CD4-positive, CD25-positive, alpha-beta regulatory T cell (primary cell): ENCODE measurements at regions not wholly inside any gene's neighbourhood (a gene's known extent, or its start where the extent isn't known, plus 50 kb on each side); places are given as distances from the start of the nearest gene placed in this dataset.
"Not testable (repeated sequence)": the region's sequence is repeated elsewhere in the genome, so short reads cannot be mapped to it uniquely, and the experiment has no call there.

Experiments
- ATAC-seq, 2 donors: fragments of 150-1000 bp; cut with Tn5 transposase; one replicate each; pipeline ENCODE4 v1.10.0; 2021; ENCODE audit warnings: low read depth in 2 of 2, moderate number of reproducible peaks in 2 of 2, moderate library complexity in 1 of 2
- DNase-seq, 3 donors: peaks; one replicate each; pipeline versions ENCODE4 v3.0.0 to v3.0.0-alpha.2; 2012 to 2022; ENCODE audit warnings: mixed read lengths in 1 of 3
- H3K27ac ChIP-seq: one replicate; pipeline ENCODE4 v1.7.0; 2013; ENCODE audit warnings: mild to moderate bottlenecking, low read length; ENCODE audit not compliant: insufficient read depth, poor library complexity, severe bottlenecking
- H3K27me3 ChIP-seq: one replicate; pipeline ENCODE4 v1.7.0; 2013; ENCODE audit warnings: low read length; ENCODE audit not compliant: control insufficient read depth, insufficient read depth
- H3K36me3 ChIP-seq: one replicate; pipeline ENCODE4 v1.7.0; 2013; ENCODE audit warnings: mild to moderate bottlenecking, low read length, moderate library complexity; ENCODE audit not compliant: control insufficient read depth, insufficient read depth
- H3K4me1 ChIP-seq: 2 replicates; pipeline ENCODE4 v1.7.0; 2013; ENCODE audit warnings: mild to moderate bottlenecking, low read length; ENCODE audit not compliant: insufficient read depth, control insufficient read depth, poor library complexity, severe bottlenecking
- H3K4me3 ChIP-seq: one replicate; pipeline ENCODE4 v1.7.0; 2013; ENCODE audit warnings: low read depth, mild to moderate bottlenecking, low read length, moderate library complexity
- H3K9me3 ChIP-seq, 2 experiments: 1 replicate in 1 of 2; 2 replicates in 1 of 2; pipeline ENCODE4 v1.7.0; 2013; ENCODE audit warnings: low read length in 2 of 2, mild to moderate bottlenecking in 1 of 2, moderate library complexity in 1 of 2; ENCODE audit not compliant: control insufficient read depth in 2 of 2
- H3K27ac Mint-ChIP-seq, 3 donors: one replicate each; pipeline ENCODE4 v1.8.0; 2020 to 2022; ENCODE audit warnings: mild to moderate bottlenecking in 3 of 3, mixed read lengths in 3 of 3, moderate library complexity in 2 of 3
- H3K27me3 Mint-ChIP-seq: one replicate; pipeline ENCODE4 v1.8.0; 2022; ENCODE audit warnings: mild to moderate bottlenecking, mixed read lengths
- H3K36me3 Mint-ChIP-seq: one replicate; pipeline ENCODE4 v1.8.0; 2020; ENCODE audit warnings: mixed read lengths
- H3K4me1 Mint-ChIP-seq, 4 donors: one replicate each; pipeline ENCODE4 v1.8.0; 2020 to 2022; ENCODE audit warnings: mixed read lengths in 4 of 4, mild to moderate bottlenecking in 1 of 4
- H3K4me3 Mint-ChIP-seq, 4 donors: one replicate each; pipeline ENCODE4 v1.8.0; 2020 to 2022; ENCODE audit warnings: mild to moderate bottlenecking in 4 of 4, mixed read lengths in 4 of 4, moderate library complexity in 3 of 4
- H3K9me3 Mint-ChIP-seq, 7 donors: one replicate each; pipeline ENCODE4 v1.8.0; 2020 to 2022; ENCODE audit warnings: mixed read lengths in 7 of 7, mild to moderate bottlenecking in 3 of 7, moderate library complexity in 2 of 7

DNA sequence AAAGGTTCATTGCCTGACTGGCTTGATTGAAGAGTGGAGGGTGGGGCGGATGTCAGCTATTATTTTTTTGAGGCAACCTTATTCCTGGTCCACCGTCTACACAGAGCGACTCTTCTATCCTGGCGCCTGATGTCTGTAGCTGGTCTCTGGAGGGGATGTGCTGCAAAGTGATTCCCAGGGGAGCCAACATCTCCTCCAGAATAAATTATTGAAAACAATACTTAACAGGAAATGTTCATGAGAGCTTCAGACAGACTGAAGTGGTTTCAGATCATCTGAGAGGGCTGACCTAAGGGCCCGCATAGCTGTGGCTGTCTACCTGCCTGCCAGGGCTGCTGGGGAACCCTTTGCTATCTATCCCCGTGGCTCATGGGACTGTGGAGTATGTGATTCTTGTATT lies 66.7 kb downstream of the TEX35 start:
- no peak for ATAC-seq
- DNase-seq: no peak
- Histone ChIP-seq H3K36me3 (no peaks in the 10 kb centered on the region), H3K4me1 (no peaks in the 10 kb centered on the region), H3K4me3 (no peak overlapping the region), H3K27ac (no peak overlapping the region), H3K27me3 (no peaks in the 10 kb centered on the region), H3K9me3 (no peaks in the 10 kb centered on the region)
- H3K27ac Mint-ChIP-seq: no peak overlapping the region
- no peaks in the 10 kb centered on the region for H3K4me1 Mint-ChIP-seq
- no peaks in the 10 kb centered on the region for H3K27me3 Mint-ChIP-seq
- H3K4me3 Mint-ChIP-seq: no peak overlapping the region
- H3K9me3 Mint-ChIP-seq: peaks cover 0 to 1% (median 0%) of the 10 kb centered on the region in 7 donors
- no peaks in the 10 kb centered on the region for H3K36me3 Mint-ChIP-seq

DNA sequence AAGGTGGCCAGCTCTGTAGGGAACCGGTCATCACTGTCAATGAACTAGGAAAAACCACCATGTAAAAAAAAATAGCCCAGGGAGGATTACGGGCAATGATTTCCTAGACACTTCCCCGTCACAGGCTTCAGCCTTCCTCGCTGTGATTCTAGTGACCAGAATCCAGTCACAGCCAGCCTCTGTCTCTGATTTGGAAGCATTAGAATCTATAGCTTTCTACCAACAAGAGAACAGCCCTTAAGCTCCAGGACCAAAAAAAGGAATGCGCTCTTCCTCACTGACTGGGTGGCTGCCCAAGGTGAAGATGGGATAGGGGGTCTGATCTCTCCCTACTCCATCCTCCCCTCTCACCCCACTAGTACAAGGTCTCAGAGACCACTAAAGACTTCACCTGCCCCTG lies 67.2 kb downstream of the TEX35 start:
- Histone ChIP-seq H3K9me3 (no peaks in the 10 kb centered on the region), H3K36me3 (no peaks in the 10 kb centered on the region), H3K27ac (no peak overlapping the region), H3K4me1 (no peaks in the 10 kb centered on the region), H3K27me3 (no peaks in the 10 kb centered on the region), H3K4me3 (no peak overlapping the region)
- Mint-ChIP-seq H3K27ac (no peak overlapping the region), H3K4me1 (no peaks in the 10 kb centered on the region), H3K36me3 (no peaks in the 10 kb centered on the region), H3K27me3 (peaks cover under 1% of the 10 kb centered on the region), H3K9me3 (peaks cover 0 to 1% (median 0%) of the 10 kb centered on the region in 7 donors), H3K4me3 (no peak overlapping the region)
- no peak for ATAC-seq
- no peak for DNase-seq

DNA sequence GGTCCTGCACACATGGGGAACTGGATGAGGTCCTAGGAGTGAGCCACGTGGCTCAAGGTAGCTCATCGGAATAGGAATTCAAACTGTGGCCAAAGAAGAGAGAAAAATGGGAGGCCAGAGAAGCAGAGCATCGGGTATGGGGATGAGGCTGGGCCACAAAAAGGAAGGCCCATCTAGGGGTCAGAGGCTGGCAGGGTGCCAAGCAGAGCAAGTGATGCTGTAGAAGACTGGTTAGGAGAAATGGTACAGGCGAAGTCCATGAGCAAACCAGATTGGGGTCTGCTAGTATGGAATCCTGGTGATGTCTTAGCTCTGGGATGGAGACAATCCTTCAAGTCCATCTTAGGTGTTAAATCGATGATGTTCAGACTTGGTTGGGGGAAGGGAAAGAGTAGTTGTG lies 68.0 kb downstream of the TEX35 start:
- H3K27me3 ChIP-seq: no peaks in the 10 kb centered on the region
- H3K27ac Mint-ChIP-seq: peak overlapping the region in 1 of 3 donors; percentile 92
- no peak overlapping the region for H3K4me3 Mint-ChIP-seq
- no peak for ATAC-seq
- H3K9me3 ChIP-seq: no peaks in the 10 kb centered on the region
- H3K4me1 Mint-ChIP-seq: no peaks in the 10 kb centered on the region
- H3K9me3 Mint-ChIP-seq: peaks cover 0 to 2% (median 0%) of the 10 kb centered on the region in 7 donors
- no peak overlapping the region for H3K4me3 ChIP-seq
- H3K27ac ChIP-seq: no peak overlapping the region
- no peaks in the 10 kb centered on the region for H3K36me3 ChIP-seq
- DNase-seq: no peak
- H3K36me3 Mint-ChIP-seq: no peaks in the 10 kb centered on the region
- peaks cover 8% of the 10 kb centered on the region for H3K27me3 Mint-ChIP-seq
- no peaks in the 10 kb centered on the region for H3K4me1 ChIP-seq

GRCh38 chr1:178581351-178582303 lies 68.7 kb downstream of the TEX35 start:
- Mint-ChIP-seq H3K9me3 (peaks cover 0 to 2% (median 0%) of the 10 kb centered on the region in 7 donors), H3K4me1 (no peaks in the 10 kb centered on the region), H3K4me3 (no peak overlapping the region), H3K27ac (peak overlapping the region in 1 of 3 donors; percentile 38), H3K36me3 (no peaks in the 10 kb centered on the region), H3K27me3 (peaks cover 10% of the 10 kb centered on the region)
- H3K4me1 ChIP-seq: no peaks in the 10 kb centered on the region
- no peaks in the 10 kb centered on the region for H3K9me3 ChIP-seq
- H3K27me3 ChIP-seq: no peaks in the 10 kb centered on the region
- no peak overlapping the region for H3K4me3 ChIP-seq
- ATAC-seq: no peak
- no peaks in the 10 kb centered on the region for H3K36me3 ChIP-seq
- no peak for DNase-seq
- no peak overlapping the region for H3K27ac ChIP-seq

DNA sequence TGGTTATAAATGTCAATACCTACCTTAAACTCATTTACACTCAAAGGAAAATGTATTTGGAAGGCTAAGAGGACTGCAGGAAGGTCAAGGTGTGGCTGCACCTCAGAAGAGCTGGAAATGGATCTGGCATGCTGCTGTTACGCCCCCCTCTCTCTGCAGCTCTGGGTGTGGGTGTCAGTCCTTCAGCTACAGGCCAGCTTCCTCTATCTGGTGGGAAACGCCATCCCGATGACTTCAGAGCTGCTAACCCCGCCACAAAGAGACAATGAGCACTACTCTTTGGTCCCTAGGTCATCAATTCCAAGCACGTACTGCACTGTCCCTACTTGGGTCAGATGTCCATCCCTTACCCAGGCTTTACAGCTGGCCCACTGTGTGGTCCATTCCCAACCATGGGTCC lies 74.2 kb downstream of the TEX35 start:
- no peak overlapping the region for H3K4me3 ChIP-seq
- no peaks in the 10 kb centered on the region for H3K4me1 Mint-ChIP-seq
- peaks cover 0 to 11% (median 0%) of the 10 kb centered on the region in 7 donors for H3K9me3 Mint-ChIP-seq
- DNase-seq: no peak
- peaks cover 16% of the 10 kb centered on the region for H3K27me3 Mint-ChIP-seq
- no peaks in the 10 kb centered on the region for H3K9me3 ChIP-seq
- H3K36me3 Mint-ChIP-seq: no peaks in the 10 kb centered on the region
- ATAC-seq: no peak
- H3K36me3 ChIP-seq: no peaks in the 10 kb centered on the region
- H3K4me3 Mint-ChIP-seq: no peak overlapping the region
- H3K27me3 ChIP-seq: peaks cover 2% of the 10 kb centered on the region
- H3K27ac Mint-ChIP-seq: no peak overlapping the region
- H3K4me1 ChIP-seq: no peaks in the 10 kb centered on the region
- no peak overlapping the region for H3K27ac ChIP-seq

DNA sequence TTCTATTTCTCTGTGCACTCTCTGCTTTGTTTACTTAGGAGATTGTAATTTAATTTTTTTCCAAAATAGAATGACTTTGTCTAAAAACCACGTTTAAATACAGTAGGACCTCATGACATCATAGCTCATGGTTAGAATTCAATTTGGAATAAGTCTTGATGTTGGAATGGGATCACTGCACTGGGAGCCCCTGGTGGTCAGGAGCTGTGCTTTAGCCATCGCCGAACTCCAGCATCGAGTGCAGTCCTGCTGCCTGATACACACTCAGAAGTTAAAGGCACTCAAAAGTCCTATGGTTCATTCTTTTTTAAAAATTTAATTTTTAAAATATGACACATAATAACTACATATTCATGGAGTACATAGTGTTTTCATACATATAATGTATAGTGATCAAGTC lies 75.1 kb downstream of the TEX35 start:
- Mint-ChIP-seq H3K9me3 (peaks cover 0 to 13% (median 0%) of the 10 kb centered on the region in 7 donors), H3K27me3 (peaks cover 16% of the 10 kb centered on the region), H3K4me3 (no peak overlapping the region), H3K27ac (no peak overlapping the region), H3K36me3 (no peaks in the 10 kb centered on the region), H3K4me1 (no peaks in the 10 kb centered on the region)
- Histone ChIP-seq H3K36me3 (no peaks in the 10 kb centered on the region), H3K27ac (no peak overlapping the region), H3K9me3 (no peaks in the 10 kb centered on the region), H3K27me3 (peaks cover 2% of the 10 kb centered on the region), H3K4me3 (no peak overlapping the region), H3K4me1 (no peaks in the 10 kb centered on the region)
- ATAC-seq (no peak), DNase-seq (no peak)

DNA sequence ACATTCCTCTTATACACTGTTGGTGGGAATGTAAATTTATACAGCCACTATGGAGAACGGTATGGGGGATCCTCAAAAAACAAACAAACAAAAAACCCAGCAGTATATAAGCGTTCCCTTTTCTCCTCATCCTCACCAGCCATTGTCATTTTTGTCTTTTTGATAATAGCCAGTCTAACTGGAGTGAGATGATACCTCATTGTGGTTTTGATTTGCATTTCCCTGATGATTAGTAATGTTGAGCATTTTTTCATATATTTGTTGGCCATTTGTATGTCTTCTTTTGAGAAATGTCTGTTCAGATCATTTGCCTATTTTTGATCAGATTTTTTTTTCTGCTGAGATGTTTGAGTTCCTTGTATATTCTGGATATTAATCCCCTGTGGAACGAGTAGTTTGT lies 76.1 kb downstream of the TEX35 start:
- not testable (repeated sequence) for H3K36me3 ChIP-seq, ATAC-seq, H3K27me3 ChIP-seq, H3K4me1 Mint-ChIP-seq, H3K27ac Mint-ChIP-seq, H3K36me3 Mint-ChIP-seq, H3K9me3 ChIP-seq, H3K27ac ChIP-seq, DNase-seq, H3K4me3 ChIP-seq, H3K4me3 Mint-ChIP-seq, H3K4me1 ChIP-seq
- H3K9me3 Mint-ChIP-seq: peaks cover 0 to 13% (median 0%) of the 10 kb centered on the region in 7 donors
- H3K27me3 Mint-ChIP-seq: peaks cover 16% of the 10 kb centered on the region

DNA sequence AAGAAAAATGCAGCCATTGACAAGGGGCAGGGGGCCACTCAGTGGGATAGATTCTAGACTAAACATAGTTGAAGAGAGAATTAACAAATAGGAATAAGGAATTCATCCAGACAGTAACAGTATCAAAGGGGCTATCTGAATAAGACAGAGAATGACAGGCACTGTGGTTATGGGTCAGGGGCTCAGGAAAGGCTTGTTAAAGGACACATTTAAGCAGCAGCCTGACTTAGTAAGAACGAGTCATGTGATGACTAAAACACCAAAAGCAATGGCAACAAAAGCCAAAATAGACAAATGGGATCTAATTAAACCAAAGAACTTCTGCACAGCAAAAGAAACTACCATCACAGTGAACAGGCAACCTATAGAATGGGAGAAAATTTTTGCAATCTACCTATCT lies 78.9 kb downstream of the TEX35 start:
- not testable (repeated sequence) for H3K36me3 Mint-ChIP-seq, H3K27ac ChIP-seq, H3K36me3 ChIP-seq, H3K4me1 Mint-ChIP-seq, H3K9me3 ChIP-seq, DNase-seq, H3K27me3 ChIP-seq, H3K4me1 ChIP-seq, H3K27ac Mint-ChIP-seq, H3K27me3 Mint-ChIP-seq, H3K4me3 Mint-ChIP-seq, ATAC-seq, H3K4me3 ChIP-seq
- peaks cover 0 to 13% (median 0%) of the 10 kb centered on the region in 7 donors for H3K9me3 Mint-ChIP-seq
